GM12878 (cell line): ENCODE measurements at regions not wholly inside any gene's neighbourhood (a gene's known extent, or its start where the extent isn't known, plus 50 kb on each side); places are given as distances from the start of the nearest gene placed in this dataset.
"Not testable (repeated sequence)": the region's sequence is repeated elsewhere in the genome, so short reads cannot be mapped to it uniquely, and the experiment has no call there.

Experiments
- CTCF ChIP-seq, 3 experiments: IDR thresholded peaks in 2 of 3; conservative IDR thresholded peaks in 1 of 3; 2 replicates each; pipeline ENCODE4 v1.5.1; 2011; ENCODE audit warnings: low read depth in 3 of 3, low read length in 3 of 3, mild to moderate bottlenecking in 3 of 3, control low read depth in 2 of 3, moderate library complexity in 2 of 3, inconsistent platforms in 1 of 3, mixed read lengths in 1 of 3; ENCODE audit not compliant: control insufficient read depth in 2 of 3, insufficient read depth in 1 of 3; ENCODE audit errors: extremely low read depth in 1 of 3
- EZH2 ChIP-seq: IDR thresholded peaks from 2 replicates; pipeline ENCODE4 v1.6.1; 2012; ENCODE audit warnings: low read depth, mild to moderate bottlenecking, control low read depth, inconsistent platforms, low read length, borderline replicate concordance; ENCODE audit not compliant: control insufficient read depth
- MTA2 ChIP-seq: fragments of 450-650 bp; IDR thresholded peaks from 2 replicates; pipeline ENCODE4 v1.6.1; 2016; ENCODE audit warnings: low read depth, mild to moderate bottlenecking, moderate library complexity
- POLR2A ChIP-seq: IDR thresholded peaks from 2 replicates; pipeline ENCODE4 v1.6.1; 2011; ENCODE audit warnings: low read depth, mild to moderate bottlenecking, low read length
- REST ChIP-seq: IDR thresholded peaks from 2 replicates; pipeline ENCODE4 v1.6.1; 2012; ENCODE audit warnings: mild to moderate bottlenecking, low read depth, low read length
- SUZ12 ChIP-seq: fragments of 200-600 bp; sonication (generic); IDR thresholded peaks from one replicate; pipeline ENCODE4 v1.6.1; 2018; ENCODE audit warnings: antibody characterized with exemption, mild to moderate bottlenecking; ENCODE audit not compliant: unreplicated experiment
- ZBED1 ChIP-seq: IDR thresholded peaks from 2 replicates; pipeline ENCODE4 v1.6.1; 2016; ENCODE audit warnings: borderline replicate concordance

GRCh38 chr2:94587042-94587441 lies 284.2 kb upstream of the TEKT4 start:
- not testable (repeated sequence) for TF ChIP-seq EZH2; ZBED1; MTA2; REST; SUZ12; CTCF (IDR thresholded peaks at IDR 0.05 in 2 of 3, conservative IDR thresholded peaks at IDR 0.05 in 1 of 3; ENCODE audit: control insufficient read depth in 2 of 3, extremely low read depth in 1 of 3, insufficient read depth in 1 of 3, low read depth in 3 of 3, low read length in 3 of 3); POLR2A
